ENCODE measurements at regions not wholly inside any gene's neighbourhood (a gene's known extent, or its start where the extent isn't known, plus 50 kb on each side); places are given as distances from the start of the nearest gene placed in this dataset.
"Not testable (repeated sequence)": the region's sequence is repeated elsewhere in the genome, so short reads cannot be mapped to it uniquely, and the experiment has no call there.

DNA sequence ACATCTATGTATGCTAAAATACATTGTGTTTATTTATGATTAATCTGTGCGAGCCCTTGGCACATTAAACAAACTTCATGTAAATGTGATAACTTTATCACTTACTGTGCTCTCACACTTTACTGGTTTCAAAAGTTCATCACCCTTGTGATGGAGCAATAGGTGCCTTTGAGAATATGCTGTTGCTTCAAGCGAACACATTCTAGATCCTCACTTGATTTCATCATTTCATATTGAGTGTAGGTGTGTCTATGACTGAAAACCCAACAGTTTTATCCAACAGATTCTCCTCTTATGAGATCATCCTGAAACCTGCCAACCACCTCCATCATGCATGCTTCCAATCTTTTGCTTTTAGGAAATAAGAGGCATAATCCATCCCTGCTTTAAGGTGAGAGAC lies 854.4 kb downstream of the TMEM121 start:
- Histone ChIP-seq H3K27me3 (peaks cover 3% of the 10 kb centered on the region), H3K4me3 (no peak overlapping the region), H3K4me1 (no peaks in the 10 kb centered on the region), H3K9me3 (no peaks in the 10 kb centered on the region), H3K27ac (no peak overlapping the region), H3K36me3 (no peaks in the 10 kb centered on the region)
- no peak for DNase-seq
- 49 to 64% methylated on average over 2 of the region's 2 CpGs for WGBS, 2 donors (ENCODE audit: low coverage in 1 of 2)
- intact Hi-C loops (cut with DNase I; ENCODE audit: low total_unique reads) (no loop called here), in situ Hi-C loops (cut with MboI; ENCODE audit: low pct_ligation_motif_present in 1 of 4, low pct_unique_long_range_greater_than_20kb in 1 of 4, low sequenced_read_pairs in 3 of 4) (no loop called here)
- TF ChIP-seq POLR2A (IDR thresholded peaks at IDR 0.05) = no peak
- TF ChIP-seq, protein P1, sequence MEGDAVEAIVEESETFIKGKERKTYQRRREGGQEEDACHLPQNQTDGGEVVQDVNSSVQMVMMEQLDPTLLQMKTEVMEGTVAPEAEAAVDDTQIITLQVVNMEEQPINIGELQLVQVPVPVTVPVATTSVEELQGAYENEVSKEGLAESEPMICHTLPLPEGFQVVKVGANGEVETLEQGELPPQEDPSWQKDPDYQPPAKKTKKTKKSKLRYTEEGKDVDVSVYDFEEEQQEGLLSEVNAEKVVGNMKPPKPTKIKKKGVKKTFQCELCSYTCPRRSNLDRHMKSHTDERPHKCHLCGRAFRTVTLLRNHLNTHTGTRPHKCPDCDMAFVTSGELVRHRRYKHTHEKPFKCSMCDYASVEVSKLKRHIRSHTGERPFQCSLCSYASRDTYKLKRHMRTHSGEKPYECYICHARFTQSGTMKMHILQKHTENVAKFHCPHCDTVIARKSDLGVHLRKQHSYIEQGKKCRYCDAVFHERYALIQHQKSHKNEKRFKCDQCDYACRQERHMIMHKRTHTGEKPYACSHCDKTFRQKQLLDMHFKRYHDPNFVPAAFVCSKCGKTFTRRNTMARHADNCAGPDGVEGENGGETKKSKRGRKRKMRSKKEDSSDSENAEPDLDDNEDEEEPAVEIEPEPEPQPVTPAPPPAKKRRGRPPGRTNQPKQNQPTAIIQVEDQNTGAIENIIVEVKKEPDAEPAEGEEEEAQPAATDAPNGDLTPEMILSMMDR (IDR thresholded peaks at IDR 0.05) = no peak
- TF ChIP-seq EP300 (IDR thresholded peaks at IDR 0.05; ENCODE audit: low read depth) = no peak
- no peak for TF ChIP-seq POLR2AphosphoS5 (IDR thresholded peaks at IDR 0.05)

DNA sequence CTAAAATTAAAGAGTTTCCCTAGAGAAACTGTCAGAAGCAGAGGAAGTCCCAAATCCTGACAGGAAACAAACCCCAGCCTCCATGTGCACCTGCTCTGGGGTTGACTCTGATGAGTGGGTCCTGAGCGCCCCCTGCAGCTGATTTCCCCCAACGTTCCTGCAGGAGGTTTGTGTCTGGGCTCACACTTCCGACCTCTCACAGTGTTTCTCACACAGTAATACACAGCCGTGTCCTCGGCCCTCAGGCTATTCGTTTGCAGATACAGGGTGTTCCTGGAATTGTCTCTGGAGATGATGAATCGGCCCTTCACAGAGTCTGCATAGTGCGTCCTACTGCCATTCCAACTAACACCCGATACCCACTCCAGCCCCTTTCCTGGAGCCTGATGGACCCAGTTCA lies 862.8 kb downstream of the TMEM121 start:
- H3K4me1 ChIP-seq; in situ Hi-C loops (cut with MboI; ENCODE audit: low pct_ligation_motif_present in 1 of 4, low pct_unique_long_range_greater_than_20kb in 1 of 4, low sequenced_read_pairs in 3 of 4); DNase-seq; H3K4me3 ChIP-seq; H3K36me3 ChIP-seq; H3K9me3 ChIP-seq; H3K27me3 ChIP-seq; H3K27ac ChIP-seq; intact Hi-C loops (cut with DNase I; ENCODE audit: low total_unique reads): not testable (repeated sequence)
- WGBS, 2 donors (ENCODE audit: low coverage in 1 of 2) = 64% methylated on average over 7 of the region's 9 CpGs; no CpG with 5 or more reads in 1 of the 2 donors

DNA sequence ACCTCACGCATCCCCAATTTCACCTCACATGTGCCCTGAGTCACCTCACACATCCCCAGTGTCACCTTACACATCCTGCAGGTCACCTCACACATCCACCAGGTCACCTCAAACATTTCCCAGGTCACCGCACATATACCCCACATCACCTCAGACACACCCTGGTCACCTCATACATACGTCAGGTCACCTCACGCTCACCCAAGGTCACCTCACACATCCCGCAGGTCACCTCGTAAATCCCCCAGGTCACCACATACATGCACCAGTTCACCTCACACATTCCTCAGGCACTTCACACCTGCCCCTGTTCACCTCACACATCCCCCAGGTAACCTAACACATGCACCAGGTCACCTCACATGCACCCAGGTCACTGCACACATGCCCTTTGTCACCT lies 864.0 kb downstream of the TMEM121 start:
- no peak overlapping the region for H3K27ac ChIP-seq
- H3K4me1 ChIP-seq = no peaks in the 10 kb centered on the region
- intact Hi-C loops (cut with DNase I; ENCODE audit: low total_unique reads) (no loop called here), in situ Hi-C loops (cut with MboI; ENCODE audit: low pct_ligation_motif_present in 1 of 4, low pct_unique_long_range_greater_than_20kb in 1 of 4, low sequenced_read_pairs in 3 of 4) (no loop called here)
- H3K36me3 ChIP-seq = no peaks in the 10 kb centered on the region
- H3K27me3 ChIP-seq = no peaks in the 10 kb centered on the region
- no peak for DNase-seq
- H3K4me3 ChIP-seq = no peak overlapping the region
- WGBS, 2 donors (ENCODE audit: low coverage in 1 of 2) = 75 to 90% methylated on average over 1 to 6 of the region's 6 CpGs
- TF ChIP-seq EP300 (IDR thresholded peaks at IDR 0.05; ENCODE audit: low read depth) (no peak), POLR2AphosphoS5 (IDR thresholded peaks at IDR 0.05) (no peak), POLR2A (IDR thresholded peaks at IDR 0.05) (no peak)
- TF ChIP-seq, protein P1 (IDR thresholded peaks at IDR 0.05) = no peak
- no peaks in the 10 kb centered on the region for H3K9me3 ChIP-seq

DNA sequence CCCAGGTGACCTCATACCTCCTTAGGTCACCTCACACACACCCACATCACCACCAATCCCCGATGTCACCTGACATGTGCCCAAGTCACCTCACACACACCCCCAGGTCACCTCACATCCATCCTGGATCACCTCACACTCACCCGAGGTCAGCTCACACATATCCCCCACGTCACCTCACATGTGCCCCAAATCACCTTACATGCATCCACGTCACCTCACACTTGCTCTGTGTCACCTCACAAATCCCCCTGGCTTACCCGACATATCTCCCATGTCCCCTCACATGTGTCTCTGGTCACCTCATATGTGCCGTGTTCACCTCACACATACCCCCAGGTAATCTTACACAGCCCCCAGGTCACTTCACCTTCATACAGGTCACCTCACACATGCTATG lies 864.6 kb downstream of the TMEM121 start:
- 65 to 75% methylated on average over 5 to 6 of the region's 6 CpGs for WGBS, 2 donors (ENCODE audit: low coverage in 1 of 2)
- Histone ChIP-seq H3K4me1 (no peaks in the 10 kb centered on the region), H3K27ac (no peak overlapping the region), H3K4me3 (no peak overlapping the region), H3K9me3 (no peaks in the 10 kb centered on the region), H3K27me3 (no peaks in the 10 kb centered on the region), H3K36me3 (no peaks in the 10 kb centered on the region)
- no peak for DNase-seq
- in situ Hi-C loops (cut with MboI; ENCODE audit: low pct_ligation_motif_present in 1 of 4, low pct_unique_long_range_greater_than_20kb in 1 of 4, low sequenced_read_pairs in 3 of 4) = no loop called here
- TF ChIP-seq, protein P1 (IDR thresholded peaks at IDR 0.05) = no peak
- intact Hi-C loops (cut with DNase I; ENCODE audit: low total_unique reads) = no loop called here

DNA sequence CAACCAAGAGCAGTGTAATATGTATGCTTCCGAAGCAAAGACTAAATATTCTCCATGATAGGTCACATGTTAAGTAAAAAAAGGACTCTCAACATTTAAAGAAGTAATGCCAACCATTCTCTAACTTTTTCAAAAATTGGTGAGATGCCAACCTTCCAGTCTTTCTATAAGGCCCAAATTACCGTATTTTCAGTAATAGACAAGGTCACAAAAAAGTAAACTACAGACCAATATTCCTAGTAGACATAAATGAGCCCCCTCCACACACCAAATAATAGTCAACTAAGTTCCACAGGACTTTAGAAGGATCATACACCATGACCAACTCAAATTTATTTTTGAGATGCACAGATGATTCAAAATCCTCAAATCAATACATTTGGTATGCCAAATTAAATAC lies 867.4 kb downstream of the TMEM121 start:
- Histone ChIP-seq H3K4me1 (no peaks in the 10 kb centered on the region), H3K36me3 (no peaks in the 10 kb centered on the region), H3K27ac (no peak overlapping the region), H3K4me3 (no peak overlapping the region), H3K27me3 (no peaks in the 10 kb centered on the region), H3K9me3 (no peaks in the 10 kb centered on the region)
- no peak for DNase-seq
- no peak for TF ChIP-seq POLR2AphosphoS5 (IDR thresholded peaks at IDR 0.05)
- TF ChIP-seq, protein P1 (IDR thresholded peaks at IDR 0.05) = no peak
- no peak for TF ChIP-seq EP300 (IDR thresholded peaks at IDR 0.05; ENCODE audit: low read depth)
- no peak for TF ChIP-seq POLR2A (IDR thresholded peaks at IDR 0.05)
- WGBS, 2 donors (ENCODE audit: low coverage in 1 of 2) = 71% methylated on average over 2 of the region's 2 CpGs
- in situ Hi-C loops (cut with MboI; ENCODE audit: low pct_ligation_motif_present in 1 of 4, low pct_unique_long_range_greater_than_20kb in 1 of 4, low sequenced_read_pairs in 3 of 4) (no loop called here), intact Hi-C loops (cut with DNase I; ENCODE audit: low total_unique reads) (no loop called here)
